ENCODE measurements at regions not wholly inside any gene's neighbourhood (a gene's known extent, or its start where the extent isn't known, plus 50 kb on each side); places are given as distances from the start of the nearest gene placed in this dataset.

GRCh38 chr2:155301221-155301620 is 602.7 kb downstream of the KCNJ3 start:
- Mint-ChIP-seq H3K4me1 (no peaks in the 10 kb centered on the region), H3K27me3 (ENCODE audit: low read depth) (no peaks in the 10 kb centered on the region), H3K27ac (no peak overlapping the region; a peak in 1 of 7 replicates), H3K4me3 (no peak overlapping the region), H3K9me3 (no peaks in the 10 kb centered on the region), H3K36me3 (ENCODE audit: insufficient read depth in 1 of 3, low read depth in 3 of 3) (no peaks in the 10 kb centered on the region)
- Histone ChIP-seq H2BK120ac (ENCODE audit: low read depth, low read length, poor library complexity, severe bottlenecking) (no peak overlapping the region), H4K8ac (replicated peaks; ENCODE audit: insufficient read length, low read depth, low read length) (no peak overlapping the region), H2BK5ac (ENCODE audit: insufficient read length, low read length) (no peak overlapping the region), H3K4me2 (ENCODE audit: insufficient read depth, insufficient read length, low read length) (no peak overlapping the region), H3K23ac (ENCODE audit: insufficient read length, low read depth, low read length) (no peak overlapping the region), H3K9me3 (ENCODE audit: control insufficient read depth, low read depth, low read length) (no peaks in the 10 kb centered on the region), H3T11ph (ENCODE audit: low read length) (no peak overlapping the region), H3K56ac (ENCODE audit: insufficient read length, low read depth, low read length) (no peak overlapping the region), H3K18ac (ENCODE audit: insufficient read length, low read depth, low read length) (no peak overlapping the region), H2AFZ (ENCODE audit: low read length) (no peak overlapping the region), H3K23me2 (ENCODE audit: insufficient read length, low read depth, low read length, poor library complexity, severe bottlenecking) (no peaks in the 10 kb centered on the region), H3K79me1 (ENCODE audit: insufficient read depth, low read depth, low read length, poor library complexity, severe bottlenecking) (no peaks in the 10 kb centered on the region), H3K79me2 (ENCODE audit: insufficient read depth, low read length) (no peaks in the 10 kb centered on the region), H3K27me3 (ENCODE audit: insufficient read depth, low read length) (no peaks in the 10 kb centered on the region), H3K9ac (ENCODE audit: extremely low read depth, insufficient read length, low read length) (no peak overlapping the region), H4K91ac (ENCODE audit: insufficient read length, low read depth, low read length) (no peak overlapping the region), H3K27ac (ENCODE audit: insufficient read length, low read depth, low read length) (no peak overlapping the region), H2BK20ac (ENCODE audit: low read depth, low read length, poor library complexity, severe bottlenecking) (no peak overlapping the region), H3K4ac (ENCODE audit: low read depth, low read length) (no peak overlapping the region), H3K14ac (ENCODE audit: insufficient read depth, low read length) (no peak overlapping the region), H2BK15ac (ENCODE audit: low read depth, low read length) (no peak overlapping the region), H4K5ac (ENCODE audit: insufficient read length, low read depth, low read length) (no peak overlapping the region), H4K20me1 (ENCODE audit: control insufficient read depth, insufficient read depth, insufficient read length) (no peaks in the 10 kb centered on the region), H3K4me1 (ENCODE audit: insufficient read depth, low read length) (no peaks in the 10 kb centered on the region), H2BK12ac (ENCODE audit: insufficient read length, low read depth, low read length) (no peak overlapping the region), H2AK5ac (ENCODE audit: insufficient read length, low read length) (no peak overlapping the region)
- no peak for DNase-seq
- TF ChIP-seq, protein P1, sequence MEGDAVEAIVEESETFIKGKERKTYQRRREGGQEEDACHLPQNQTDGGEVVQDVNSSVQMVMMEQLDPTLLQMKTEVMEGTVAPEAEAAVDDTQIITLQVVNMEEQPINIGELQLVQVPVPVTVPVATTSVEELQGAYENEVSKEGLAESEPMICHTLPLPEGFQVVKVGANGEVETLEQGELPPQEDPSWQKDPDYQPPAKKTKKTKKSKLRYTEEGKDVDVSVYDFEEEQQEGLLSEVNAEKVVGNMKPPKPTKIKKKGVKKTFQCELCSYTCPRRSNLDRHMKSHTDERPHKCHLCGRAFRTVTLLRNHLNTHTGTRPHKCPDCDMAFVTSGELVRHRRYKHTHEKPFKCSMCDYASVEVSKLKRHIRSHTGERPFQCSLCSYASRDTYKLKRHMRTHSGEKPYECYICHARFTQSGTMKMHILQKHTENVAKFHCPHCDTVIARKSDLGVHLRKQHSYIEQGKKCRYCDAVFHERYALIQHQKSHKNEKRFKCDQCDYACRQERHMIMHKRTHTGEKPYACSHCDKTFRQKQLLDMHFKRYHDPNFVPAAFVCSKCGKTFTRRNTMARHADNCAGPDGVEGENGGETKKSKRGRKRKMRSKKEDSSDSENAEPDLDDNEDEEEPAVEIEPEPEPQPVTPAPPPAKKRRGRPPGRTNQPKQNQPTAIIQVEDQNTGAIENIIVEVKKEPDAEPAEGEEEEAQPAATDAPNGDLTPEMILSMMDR (conservative IDR thresholded peaks at IDR 0.05): no peak

Measured in H9 (cell line).